Right lobe of liver (tissue), 4 donors: ENCODE measurements at regions not wholly inside any gene's neighbourhood (a gene's known extent, or its start where the extent isn't known, plus 50 kb on each side); places are given as distances from the start of the nearest gene placed in this dataset.

Experiments
- POLR2A ChIP-seq: fragments of 450-650 bp; IDR thresholded peaks from one replicate; pipeline ENCODE4 v1.6.1; 2017; ENCODE audit warnings: antibody characterized with exemption, mild to moderate bottlenecking
- TF ChIP-seq, protein P1 (sequence below), 4 donors: fragments of 200-600 bp in 3 of 4; fragments of 450-650 bp in 1 of 4; IDR thresholded peaks; one replicate each; pipeline versions ENCODE4 v1.5.1 to v1.8.0; 2016 to 2022; ENCODE audit warnings: antibody characterized with exemption in 4 of 4, mild to moderate bottlenecking in 2 of 4
- donor health status: DM: no; HTN: no; CAD: no.
- donor health status: DM: no; HTN: no; CAD: no.
- donor health status: DM: no; HTN: yes; CAD: no.

DNA sequence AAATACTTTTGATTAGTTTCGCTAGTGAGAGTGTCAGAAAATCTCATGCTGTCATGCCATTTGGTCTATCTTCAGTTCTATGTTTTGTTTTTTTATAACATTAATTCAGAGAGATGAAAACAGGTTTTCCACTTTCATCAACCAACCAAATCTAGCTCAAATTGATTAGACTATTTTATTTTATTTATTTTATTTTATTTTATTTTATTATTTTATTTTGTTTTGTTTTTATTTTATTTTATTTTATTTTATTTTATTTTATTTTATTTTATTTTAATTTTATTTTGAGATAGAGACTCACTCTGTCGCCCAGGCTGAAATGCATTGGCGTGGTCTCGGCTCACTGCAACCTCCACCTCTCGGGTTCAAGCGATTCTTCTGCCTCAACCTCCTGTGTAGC, 1391.0 kb upstream of the ADGRB3 start:
- TF ChIP-seq, protein P1, sequence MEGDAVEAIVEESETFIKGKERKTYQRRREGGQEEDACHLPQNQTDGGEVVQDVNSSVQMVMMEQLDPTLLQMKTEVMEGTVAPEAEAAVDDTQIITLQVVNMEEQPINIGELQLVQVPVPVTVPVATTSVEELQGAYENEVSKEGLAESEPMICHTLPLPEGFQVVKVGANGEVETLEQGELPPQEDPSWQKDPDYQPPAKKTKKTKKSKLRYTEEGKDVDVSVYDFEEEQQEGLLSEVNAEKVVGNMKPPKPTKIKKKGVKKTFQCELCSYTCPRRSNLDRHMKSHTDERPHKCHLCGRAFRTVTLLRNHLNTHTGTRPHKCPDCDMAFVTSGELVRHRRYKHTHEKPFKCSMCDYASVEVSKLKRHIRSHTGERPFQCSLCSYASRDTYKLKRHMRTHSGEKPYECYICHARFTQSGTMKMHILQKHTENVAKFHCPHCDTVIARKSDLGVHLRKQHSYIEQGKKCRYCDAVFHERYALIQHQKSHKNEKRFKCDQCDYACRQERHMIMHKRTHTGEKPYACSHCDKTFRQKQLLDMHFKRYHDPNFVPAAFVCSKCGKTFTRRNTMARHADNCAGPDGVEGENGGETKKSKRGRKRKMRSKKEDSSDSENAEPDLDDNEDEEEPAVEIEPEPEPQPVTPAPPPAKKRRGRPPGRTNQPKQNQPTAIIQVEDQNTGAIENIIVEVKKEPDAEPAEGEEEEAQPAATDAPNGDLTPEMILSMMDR (IDR thresholded peaks at IDR 0.05), result no peak
- TF ChIP-seq POLR2A, result no peak
